ENCODE measurements at regions not wholly inside any gene's neighbourhood (a gene's known extent, or its start where the extent isn't known, plus 50 kb on each side); places are given as distances from the start of the nearest gene placed in this dataset.

DNA sequence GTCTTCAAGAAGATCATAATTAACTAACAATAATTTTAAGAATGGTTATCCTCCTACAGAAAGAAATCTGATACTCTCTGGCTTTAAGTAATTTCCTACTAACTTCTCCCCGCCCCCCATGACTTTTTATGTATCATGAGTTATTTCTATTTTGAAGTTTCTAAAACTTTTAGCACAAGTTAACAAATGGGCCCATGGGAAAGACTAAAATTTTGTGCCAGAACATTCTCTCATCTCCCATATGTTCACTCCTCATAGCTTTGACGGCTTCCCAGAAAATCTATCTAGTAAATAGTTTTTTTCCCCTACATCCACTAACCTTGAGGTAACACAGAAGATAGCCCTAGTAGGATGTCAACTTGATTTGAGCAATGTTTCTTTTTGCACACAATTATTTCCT, 148.3 kb downstream of the POSTN start:
- whole genome bisulfite sequencing (ENCODE audit: insufficient coverage, low coverage, low lambda C conversion rate, missing lambda C conversion rate): 50% methylated on average over 2 of the region's 2 CpGs
- ATAC-seq: no peak
- Histone ChIP-seq H3K27ac (no peak overlapping the region), H3K27me3 (no peaks in the 10 kb centered on the region), H3K36me3 (no peaks in the 10 kb centered on the region), H3K4me3 (no peak overlapping the region), H3K4me1 (no peaks in the 10 kb centered on the region), H3K9me3 (no peaks in the 10 kb centered on the region)
- intact Hi-C loops (cut with DNase I): no loop called here
- TF ChIP-seq POLR2A (IDR thresholded peaks at IDR 0.05): no peak
- TF ChIP-seq, protein P1, sequence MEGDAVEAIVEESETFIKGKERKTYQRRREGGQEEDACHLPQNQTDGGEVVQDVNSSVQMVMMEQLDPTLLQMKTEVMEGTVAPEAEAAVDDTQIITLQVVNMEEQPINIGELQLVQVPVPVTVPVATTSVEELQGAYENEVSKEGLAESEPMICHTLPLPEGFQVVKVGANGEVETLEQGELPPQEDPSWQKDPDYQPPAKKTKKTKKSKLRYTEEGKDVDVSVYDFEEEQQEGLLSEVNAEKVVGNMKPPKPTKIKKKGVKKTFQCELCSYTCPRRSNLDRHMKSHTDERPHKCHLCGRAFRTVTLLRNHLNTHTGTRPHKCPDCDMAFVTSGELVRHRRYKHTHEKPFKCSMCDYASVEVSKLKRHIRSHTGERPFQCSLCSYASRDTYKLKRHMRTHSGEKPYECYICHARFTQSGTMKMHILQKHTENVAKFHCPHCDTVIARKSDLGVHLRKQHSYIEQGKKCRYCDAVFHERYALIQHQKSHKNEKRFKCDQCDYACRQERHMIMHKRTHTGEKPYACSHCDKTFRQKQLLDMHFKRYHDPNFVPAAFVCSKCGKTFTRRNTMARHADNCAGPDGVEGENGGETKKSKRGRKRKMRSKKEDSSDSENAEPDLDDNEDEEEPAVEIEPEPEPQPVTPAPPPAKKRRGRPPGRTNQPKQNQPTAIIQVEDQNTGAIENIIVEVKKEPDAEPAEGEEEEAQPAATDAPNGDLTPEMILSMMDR (IDR thresholded peaks at IDR 0.05): no peak
- no peak for DNase-seq

GRCh38 chr13:37448153-37448552, 150.4 kb downstream of the POSTN start:
- Histone ChIP-seq H3K36me3 (no peaks in the 10 kb centered on the region), H3K27me3 (no peaks in the 10 kb centered on the region), H3K9me3 (no peaks in the 10 kb centered on the region), H3K4me3 (no peak overlapping the region), H3K4me1 (no peaks in the 10 kb centered on the region), H3K27ac (no peak overlapping the region)
- TF ChIP-seq, protein P1 (IDR thresholded peaks at IDR 0.05): no peak
- no peak for TF ChIP-seq POLR2A (IDR thresholded peaks at IDR 0.05)
- intact Hi-C loops (cut with DNase I): no loop called here
- DNase-seq (no peak), ATAC-seq (no peak)
- WGBS (ENCODE audit: insufficient coverage, low coverage, low lambda C conversion rate, missing lambda C conversion rate): 43% methylated on average over 1 of the region's 1 CpG

GRCh38 chr13:37446503-37446902, 152.1 kb downstream of the POSTN start:
- intact Hi-C loops (cut with DNase I): no loop called here
- Histone ChIP-seq H3K27me3 (no peaks in the 10 kb centered on the region), H3K27ac (no peak overlapping the region), H3K4me1 (no peaks in the 10 kb centered on the region), H3K9me3 (no peaks in the 10 kb centered on the region), H3K4me3 (no peak overlapping the region), H3K36me3 (no peaks in the 10 kb centered on the region)
- 46% methylated on average over 3 of the region's 3 CpGs for WGBS (ENCODE audit: insufficient coverage, low coverage, low lambda C conversion rate, missing lambda C conversion rate)
- DNase-seq: no peak
- TF ChIP-seq POLR2A (IDR thresholded peaks at IDR 0.05): no peak
- TF ChIP-seq, protein P1 (IDR thresholded peaks at IDR 0.05): no peak
- no peak for ATAC-seq

DNA sequence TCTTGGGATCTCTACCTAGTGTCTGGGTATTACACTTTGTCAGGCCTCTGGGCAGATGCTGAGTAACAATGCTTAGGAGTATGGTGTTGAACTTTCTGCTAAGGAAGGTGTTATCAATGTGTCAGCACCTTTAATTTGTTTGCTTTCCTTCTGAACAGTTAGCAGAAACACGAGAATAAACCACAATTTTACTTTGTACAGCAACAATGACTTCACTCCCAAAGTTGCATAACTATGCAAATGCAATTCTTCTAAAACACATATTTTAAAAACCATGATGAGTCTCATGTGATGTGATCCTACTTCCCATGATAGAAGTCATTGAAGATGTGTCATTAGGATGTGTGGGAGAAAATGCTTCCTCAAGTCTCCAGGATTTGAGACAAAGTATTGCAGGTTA, 155.0 kb downstream of the POSTN start:
- Histone ChIP-seq H3K9me3 (peaks cover 0 to 4% (median 0%) of the 10 kb centered on the region in 4 donors), H3K27me3 (no peaks in the 10 kb centered on the region), H3K4me3 (no peak overlapping the region), H3K4me1 (no peaks in the 10 kb centered on the region), H3K36me3 (no peaks in the 10 kb centered on the region), H3K27ac (no peak overlapping the region)
- 28% methylated on average over 1 of the region's 1 CpG for WGBS (ENCODE audit: insufficient coverage, low coverage, low lambda C conversion rate, missing lambda C conversion rate)
- intact Hi-C loops (cut with DNase I): no loop called here
- ATAC-seq (no peak), DNase-seq (no peak)
- TF ChIP-seq POLR2A (IDR thresholded peaks at IDR 0.05): no peak

GRCh38 chr13:37442996-37443395, 155.6 kb downstream of the POSTN start:
- ATAC-seq (no peak), DNase-seq (no peak)
- no peak overlapping the region for H3K4me3 ChIP-seq
- 79% methylated on average over 1 of the region's 1 CpG for WGBS (ENCODE audit: insufficient coverage, low coverage, low lambda C conversion rate, missing lambda C conversion rate)
- peaks cover 0 to 4% (median 0%) of the 10 kb centered on the region in 4 donors for H3K9me3 ChIP-seq
- H3K36me3 ChIP-seq: no peaks in the 10 kb centered on the region
- no peaks in the 10 kb centered on the region for H3K4me1 ChIP-seq
- H3K27me3 ChIP-seq: no peaks in the 10 kb centered on the region
- no peak overlapping the region for H3K27ac ChIP-seq
- intact Hi-C loops (cut with DNase I): no loop called here
- TF ChIP-seq POLR2A (IDR thresholded peaks at IDR 0.05): no peak
- TF ChIP-seq, protein P1 (IDR thresholded peaks at IDR 0.05): no peak

All from right lobe of liver (tissue), 6 donors.